ENCODE measurements at regions not wholly inside any gene's neighbourhood (a gene's known extent, or its start where the extent isn't known, plus 50 kb on each side); places are given as distances from the start of the nearest gene placed in this dataset.

DNA sequence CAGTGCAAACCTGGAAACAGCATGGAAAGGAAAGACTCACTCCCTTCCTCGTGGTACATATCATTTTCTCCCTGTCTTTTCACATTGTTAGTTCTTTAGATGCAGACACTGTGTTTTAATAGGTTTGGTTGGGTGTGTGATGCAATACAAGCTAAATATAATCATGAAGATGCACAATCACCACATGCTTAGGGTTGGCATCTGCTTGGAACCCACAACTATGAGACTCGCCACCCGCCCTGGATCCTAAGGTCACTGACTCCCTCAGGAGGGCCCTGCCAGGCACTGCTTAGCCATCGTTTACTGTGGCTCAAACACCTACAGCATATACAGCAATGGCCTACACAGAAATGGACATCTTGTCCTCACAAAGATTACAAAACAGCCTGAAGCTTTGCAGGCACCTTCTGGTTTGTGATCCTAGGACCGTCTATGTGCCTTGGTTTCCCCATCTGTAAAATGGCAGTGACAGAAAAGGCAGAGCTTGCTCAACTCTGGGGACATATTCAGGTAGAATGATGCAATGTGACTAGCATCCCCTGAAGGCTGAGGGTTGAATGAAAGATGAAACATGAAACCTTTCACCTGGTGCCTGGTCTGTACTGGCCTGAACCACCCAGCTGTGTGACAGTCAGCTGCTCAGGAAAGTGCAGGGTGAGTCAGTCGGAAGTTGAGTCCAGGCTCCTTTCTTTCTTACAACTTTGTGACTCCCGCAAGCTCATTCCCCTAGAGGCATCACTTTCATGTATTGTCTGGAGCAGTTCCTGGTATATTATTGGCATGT, 123.6 kb upstream of the PFN2 start:
- TF ChIP-seq, protein P1, sequence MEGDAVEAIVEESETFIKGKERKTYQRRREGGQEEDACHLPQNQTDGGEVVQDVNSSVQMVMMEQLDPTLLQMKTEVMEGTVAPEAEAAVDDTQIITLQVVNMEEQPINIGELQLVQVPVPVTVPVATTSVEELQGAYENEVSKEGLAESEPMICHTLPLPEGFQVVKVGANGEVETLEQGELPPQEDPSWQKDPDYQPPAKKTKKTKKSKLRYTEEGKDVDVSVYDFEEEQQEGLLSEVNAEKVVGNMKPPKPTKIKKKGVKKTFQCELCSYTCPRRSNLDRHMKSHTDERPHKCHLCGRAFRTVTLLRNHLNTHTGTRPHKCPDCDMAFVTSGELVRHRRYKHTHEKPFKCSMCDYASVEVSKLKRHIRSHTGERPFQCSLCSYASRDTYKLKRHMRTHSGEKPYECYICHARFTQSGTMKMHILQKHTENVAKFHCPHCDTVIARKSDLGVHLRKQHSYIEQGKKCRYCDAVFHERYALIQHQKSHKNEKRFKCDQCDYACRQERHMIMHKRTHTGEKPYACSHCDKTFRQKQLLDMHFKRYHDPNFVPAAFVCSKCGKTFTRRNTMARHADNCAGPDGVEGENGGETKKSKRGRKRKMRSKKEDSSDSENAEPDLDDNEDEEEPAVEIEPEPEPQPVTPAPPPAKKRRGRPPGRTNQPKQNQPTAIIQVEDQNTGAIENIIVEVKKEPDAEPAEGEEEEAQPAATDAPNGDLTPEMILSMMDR (IDR thresholded peaks at IDR 0.05): no peak
- H3K4me1 ChIP-seq: no peaks in the 10 kb centered on the region
- no peaks in the 10 kb centered on the region for H3K36me3 ChIP-seq
- H3K4me3 ChIP-seq: no peak overlapping the region
- no peak overlapping the region for H3K27ac ChIP-seq
- no peak overlapping the region for H3K9ac ChIP-seq (ENCODE audit: low read depth in 2 of 2, low read length in 2 of 2)
- intact Hi-C loops (cut with DNase I): no loop called here
- H3K9me3 ChIP-seq: no peaks in the 10 kb centered on the region
- DNase-seq: no peak
- no peaks in the 10 kb centered on the region for H3K27me3 ChIP-seq

DNA sequence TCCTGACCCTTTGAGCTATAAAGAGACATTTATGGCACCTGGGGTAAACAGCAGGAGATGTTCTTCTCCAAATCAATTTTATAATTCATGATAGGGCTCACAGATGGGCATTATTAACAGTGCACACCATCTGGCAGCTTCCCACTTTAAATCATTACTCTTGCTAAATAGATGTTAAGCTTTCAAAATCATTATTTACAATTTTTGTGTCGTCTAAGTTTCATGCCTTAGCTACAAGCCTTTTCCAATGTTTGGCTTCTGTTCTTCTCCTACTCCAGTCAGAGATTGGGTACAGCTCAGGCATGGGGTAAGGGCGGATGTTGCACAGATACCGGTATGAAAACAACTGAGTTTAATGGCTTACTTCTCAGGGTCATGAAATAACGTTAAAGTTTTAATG, 120.9 kb upstream of the PFN2 start:
- TF ChIP-seq, protein P1 (IDR thresholded peaks at IDR 0.05): no peak
- no peak overlapping the region for H3K9ac ChIP-seq (ENCODE audit: low read depth in 2 of 2, low read length in 2 of 2)
- DNase-seq: no peak
- H3K4me3 ChIP-seq: no peak overlapping the region
- no peaks in the 10 kb centered on the region for H3K9me3 ChIP-seq
- no peak overlapping the region for H3K27ac ChIP-seq
- no peaks in the 10 kb centered on the region for H3K27me3 ChIP-seq
- no peaks in the 10 kb centered on the region for H3K36me3 ChIP-seq
- no peaks in the 10 kb centered on the region for H3K4me1 ChIP-seq
- intact Hi-C loops (cut with DNase I): no loop called here

DNA sequence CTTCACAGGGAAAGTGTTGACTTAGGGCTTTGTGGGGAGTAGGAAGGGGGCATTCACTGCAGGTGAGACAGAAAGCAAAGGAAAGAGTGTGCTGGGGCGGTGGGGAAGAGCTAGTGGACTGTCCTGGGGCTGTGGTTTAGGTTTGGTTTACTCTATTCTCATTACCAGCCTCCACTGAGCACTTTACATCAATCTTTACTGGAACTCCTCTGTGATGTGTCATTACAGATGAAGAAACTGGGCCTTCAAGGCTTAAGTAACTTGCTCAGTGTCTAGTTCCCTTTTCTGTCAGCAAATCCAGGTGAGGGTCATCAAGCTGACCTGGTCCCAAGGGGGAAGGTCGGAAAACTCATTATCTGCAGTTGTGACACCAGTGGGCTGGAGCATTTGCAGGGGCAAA, 120.2 kb upstream of the PFN2 start:
- intact Hi-C loops (cut with DNase I): no loop called here
- no peaks in the 10 kb centered on the region for H3K27me3 ChIP-seq
- H3K4me3 ChIP-seq: no peak overlapping the region
- no peaks in the 10 kb centered on the region for H3K4me1 ChIP-seq
- no peaks in the 10 kb centered on the region for H3K36me3 ChIP-seq
- no peak overlapping the region for H3K9ac ChIP-seq (ENCODE audit: low read depth in 2 of 2, low read length in 2 of 2)
- no peak for DNase-seq
- no peaks in the 10 kb centered on the region for H3K9me3 ChIP-seq
- TF ChIP-seq, protein P1 (IDR thresholded peaks at IDR 0.05): no peak
- H3K27ac ChIP-seq: no peak overlapping the region

DNA sequence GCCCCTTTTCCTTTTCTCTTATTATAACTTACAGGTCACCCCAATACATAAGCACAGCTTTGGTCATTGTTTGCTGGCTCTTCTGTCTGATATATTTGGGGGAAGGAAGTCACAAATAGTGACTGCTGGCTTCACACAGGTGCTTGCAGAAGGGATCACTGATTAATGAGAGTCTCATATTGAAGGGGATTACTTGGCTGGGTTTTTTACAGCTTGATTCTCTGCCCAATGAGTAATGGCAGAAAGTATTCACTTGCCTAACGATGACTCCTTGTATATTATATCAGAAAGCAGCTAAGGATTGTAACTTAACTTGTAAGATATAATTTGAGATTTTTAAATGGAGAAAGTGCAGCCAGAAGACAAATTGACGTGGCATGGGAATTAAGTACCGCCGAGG, 119.3 kb upstream of the PFN2 start:
- no peak for DNase-seq
- intact Hi-C loops (cut with DNase I): no loop called here
- no peak overlapping the region for H3K27ac ChIP-seq
- no peak overlapping the region for H3K9ac ChIP-seq (ENCODE audit: low read depth in 2 of 2, low read length in 2 of 2)
- TF ChIP-seq, protein P1 (IDR thresholded peaks at IDR 0.05): no peak
- no peaks in the 10 kb centered on the region for H3K4me1 ChIP-seq
- no peaks in the 10 kb centered on the region for H3K36me3 ChIP-seq
- H3K9me3 ChIP-seq: no peaks in the 10 kb centered on the region
- no peaks in the 10 kb centered on the region for H3K27me3 ChIP-seq
- H3K4me3 ChIP-seq: no peak overlapping the region

DNA sequence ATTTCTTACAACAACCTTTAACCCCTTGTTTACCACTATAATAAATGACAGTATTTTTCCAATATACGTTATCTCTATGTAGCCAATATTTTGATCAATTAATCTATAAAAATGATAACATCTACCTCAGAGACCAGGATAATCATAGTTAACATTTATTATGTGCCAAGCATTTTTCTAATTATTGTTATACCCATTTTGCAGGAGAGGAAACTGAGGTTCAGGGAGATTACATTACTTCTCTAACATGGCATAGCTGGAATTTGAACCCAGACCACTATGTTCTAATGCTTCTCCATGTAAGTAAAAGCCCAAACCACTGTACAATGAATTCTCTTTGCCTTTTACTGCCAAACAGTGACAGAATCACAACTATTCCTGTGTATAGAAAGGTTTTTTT, 113.4 kb upstream of the PFN2 start:
- DNase-seq: no peak
- intact Hi-C loops (cut with DNase I): no loop called here
- H3K4me3 ChIP-seq: no peak overlapping the region
- no peaks in the 10 kb centered on the region for H3K4me1 ChIP-seq
- TF ChIP-seq, protein P1 (IDR thresholded peaks at IDR 0.05): no peak
- H3K27me3 ChIP-seq: no peaks in the 10 kb centered on the region
- H3K36me3 ChIP-seq: no peaks in the 10 kb centered on the region
- no peak overlapping the region for H3K27ac ChIP-seq
- H3K9ac ChIP-seq (ENCODE audit: low read depth in 2 of 2, low read length in 2 of 2): no peak overlapping the region
- H3K9me3 ChIP-seq: no peaks in the 10 kb centered on the region
